SH-SY5Y (cell line): ENCODE measurements at regions not wholly inside any gene's neighbourhood (a gene's known extent, or its start where the extent isn't known, plus 50 kb on each side); places are given as distances from the start of the nearest gene placed in this dataset.

Experiments
- GATA2 ChIP-seq: IDR thresholded peaks from 2 replicates; pipeline ENCODE4 v1.6.1; 2011; ENCODE audit warnings: mild to moderate bottlenecking, low read depth, low read length
- GATA3 ChIP-seq: IDR thresholded peaks from 2 replicates; pipeline ENCODE4 v1.6.1; 2011; ENCODE audit warnings: low read depth, mild to moderate bottlenecking, low read length, moderate library complexity

DNA sequence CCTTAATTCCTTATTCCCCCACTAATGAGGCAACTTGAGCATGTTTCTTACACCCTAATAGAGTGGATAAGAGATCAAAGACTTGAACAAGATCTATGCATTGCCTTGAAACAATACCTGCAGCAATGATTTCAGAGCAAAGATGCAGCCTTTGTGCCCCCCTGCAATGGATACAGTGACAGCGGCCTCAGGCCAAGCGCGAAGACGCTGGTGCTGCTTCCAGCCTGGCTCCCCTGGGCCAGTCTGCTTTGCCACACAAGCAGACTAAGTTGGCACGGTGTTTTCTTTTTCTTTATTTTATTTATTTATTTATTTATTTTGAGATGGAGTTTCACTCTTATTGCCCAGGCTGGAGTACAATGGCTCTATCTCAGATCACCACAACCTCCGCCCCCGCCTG lies 179.8 kb upstream of the S1PR3 start:
- TF ChIP-seq GATA2 (no peak), GATA3 (no peak)
